Jurkat, Clone E6-1 (cell line): ENCODE measurements at regions not wholly inside any gene's neighbourhood (a gene's known extent, or its start where the extent isn't known, plus 50 kb on each side); places are given as distances from the start of the nearest gene placed in this dataset.
"Not testable (repeated sequence)": the region's sequence is repeated elsewhere in the genome, so short reads cannot be mapped to it uniquely, and the experiment has no call there.

Experiments used
- DNase-seq: peaks from one replicate; pipeline ENCODE4 v3.0.0-alpha.2; 2011; ENCODE audit warnings: low read depth, low spot score
- H3K4me3 ChIP-seq: 2 replicates; pipeline ENCODE4 v1.5.1; 2011; ENCODE audit warnings: mild to moderate bottlenecking, low read length, control low read depth, moderate library complexity

DNA sequence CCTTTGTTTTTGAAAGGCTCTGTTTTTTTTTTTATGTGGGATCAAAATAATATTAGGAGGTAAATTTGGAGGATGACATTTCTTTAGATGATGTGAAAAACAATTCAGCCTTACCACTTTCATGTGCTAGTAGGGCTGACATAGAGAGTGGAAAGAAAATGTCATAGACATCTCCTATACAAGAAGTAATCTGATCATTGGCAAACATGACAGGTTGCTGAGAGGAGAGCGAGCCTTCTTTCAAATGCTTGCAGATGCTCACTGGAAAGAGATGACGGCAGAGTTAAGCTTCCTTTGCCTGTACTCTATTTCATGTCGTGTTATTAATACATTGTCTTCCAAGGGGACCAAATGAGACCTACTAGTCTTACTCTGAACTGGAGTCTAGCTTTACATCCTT lies 160.1 kb upstream of the DAP start:
- DNase-seq: no peak

DNA sequence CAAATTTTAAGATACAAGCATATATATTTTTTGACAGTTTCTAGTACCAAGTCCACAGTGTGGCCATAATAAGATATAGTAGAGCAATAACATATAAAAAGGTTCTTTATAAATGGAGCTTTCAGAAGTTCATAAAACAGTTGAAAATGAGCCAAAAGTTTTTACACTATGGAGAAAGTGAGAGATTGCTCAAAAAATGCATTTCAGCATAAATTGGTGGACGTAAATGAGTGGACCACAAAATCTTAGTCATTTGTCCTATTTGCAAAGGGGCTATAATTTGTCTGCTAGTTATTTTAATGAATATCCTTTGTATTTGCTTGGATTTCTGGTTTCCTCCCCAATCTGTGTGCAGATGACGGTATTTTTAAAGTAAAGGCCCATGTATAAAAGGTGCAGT lies 159.4 kb upstream of the DAP start:
- DNase-seq: no peak
- no peak overlapping the region for H3K4me3 ChIP-seq

More for the DNA sequence above, 160.1 kb upstream of the DAP start:
- H3K4me3 ChIP-seq: no peak overlapping the region

DNA sequence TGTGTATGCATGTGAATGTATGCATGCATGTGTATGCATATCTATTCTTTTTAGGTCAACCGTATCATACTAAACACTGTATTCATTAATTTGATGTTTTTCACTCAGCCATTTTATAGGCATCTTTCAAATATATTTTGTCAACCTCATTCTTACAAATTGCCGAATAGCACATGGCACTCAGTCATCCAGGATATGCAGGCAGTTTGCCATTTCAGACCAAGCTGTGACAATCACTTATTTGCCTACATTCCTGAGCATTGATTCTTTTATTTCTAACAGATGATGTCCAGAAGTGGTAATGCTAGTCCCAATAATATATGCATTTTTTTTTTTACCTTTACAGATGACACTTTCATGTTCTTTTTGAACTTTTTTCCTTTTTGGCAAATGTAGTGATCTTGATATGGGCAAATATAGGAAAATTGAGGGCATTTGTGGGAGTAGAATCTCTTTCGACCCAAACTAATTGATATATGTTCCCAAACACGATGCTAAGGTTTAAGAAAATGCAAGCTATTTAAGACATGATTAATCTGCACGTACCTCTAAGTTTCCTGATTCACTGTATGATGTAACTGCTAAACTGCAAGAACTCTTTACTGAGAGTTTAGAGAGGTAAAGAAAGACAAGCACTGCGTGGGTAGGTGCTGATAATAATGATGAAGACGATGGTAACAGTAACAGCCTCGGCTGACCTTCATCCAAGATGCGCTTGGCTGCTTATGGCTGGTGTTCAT lies 153.9 kb upstream of the DAP start:
- no peak overlapping the region for H3K4me3 ChIP-seq
- DNase-seq: no peak

DNA sequence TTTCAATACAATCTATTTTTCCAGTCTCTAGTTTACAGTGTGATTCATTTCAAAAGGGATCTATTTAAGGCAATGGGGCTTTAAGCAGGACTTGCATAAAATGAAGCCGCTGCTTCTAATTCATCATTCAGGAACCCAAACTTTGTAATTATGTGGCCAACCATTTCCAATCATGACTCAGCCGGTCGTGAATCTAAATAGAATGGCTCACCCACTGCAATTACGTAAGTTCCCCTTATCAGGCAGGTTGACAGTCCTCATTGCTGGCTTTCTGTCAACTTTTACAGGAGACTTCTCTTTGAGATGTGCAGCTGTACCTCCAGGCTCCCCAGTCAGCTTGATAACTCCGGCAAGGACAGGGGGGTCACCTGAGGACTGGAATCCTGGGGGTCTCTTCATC lies 152.8 kb upstream of the DAP start:
- no peak for DNase-seq
- no peak overlapping the region for H3K4me3 ChIP-seq

DNA sequence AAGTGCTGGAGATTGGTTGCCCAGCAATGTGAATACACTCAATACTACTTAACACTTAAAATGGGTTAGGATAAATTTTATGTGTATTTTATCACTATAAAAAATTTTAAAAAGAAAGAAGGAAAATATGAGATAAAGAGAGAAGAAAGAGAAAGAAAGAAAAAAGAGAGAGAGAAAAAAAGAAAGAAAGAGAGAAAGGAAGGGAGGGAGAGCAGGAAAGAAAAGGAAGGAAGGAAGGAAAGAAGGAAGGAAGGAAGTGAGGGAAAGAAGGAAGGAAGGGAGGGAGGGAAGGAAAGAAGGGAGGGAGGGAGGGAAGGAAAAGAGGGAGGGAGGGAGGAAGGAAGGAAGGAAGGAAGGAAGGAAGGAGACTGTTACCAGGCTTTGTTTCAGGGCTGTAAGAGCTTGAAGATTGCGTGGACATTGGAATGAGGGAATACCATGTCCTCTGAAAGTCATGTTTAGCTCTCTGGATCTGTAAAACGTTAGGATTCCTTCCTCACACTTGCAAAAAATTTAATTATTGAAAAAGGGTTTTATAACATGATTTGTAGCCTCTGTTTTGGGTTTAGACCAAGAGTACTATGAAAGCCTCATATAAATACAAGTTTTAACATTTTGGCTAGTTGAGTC lies 152.3 kb upstream of the DAP start:
- H3K4me3 ChIP-seq: no peak overlapping the region
- DNase-seq: no peak

GRCh38 chr5:10912435-10912834 lies 151.4 kb upstream of the DAP start:
- DNase-seq: no peak
- H3K4me3 ChIP-seq: no peak overlapping the region

DNA sequence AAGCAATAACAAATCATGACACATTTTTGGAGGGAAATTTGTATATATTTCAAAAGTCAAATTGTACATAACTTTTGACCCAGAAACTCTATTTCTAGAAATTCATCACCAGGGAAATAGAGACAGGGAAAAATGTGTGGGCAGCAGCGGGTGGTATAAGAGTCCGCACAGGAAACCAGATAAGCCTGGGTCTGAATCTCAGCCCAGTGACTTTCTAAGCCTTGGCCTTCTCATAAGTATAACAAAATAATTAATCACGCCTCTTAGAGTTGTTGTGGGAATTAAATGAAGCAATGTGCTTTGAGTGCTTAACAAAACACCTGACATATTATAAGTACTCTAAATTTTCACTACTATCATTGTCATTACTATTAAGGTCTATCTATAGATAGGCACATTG lies 149.2 kb upstream of the DAP start:
- DNase-seq: no peak

DNA sequence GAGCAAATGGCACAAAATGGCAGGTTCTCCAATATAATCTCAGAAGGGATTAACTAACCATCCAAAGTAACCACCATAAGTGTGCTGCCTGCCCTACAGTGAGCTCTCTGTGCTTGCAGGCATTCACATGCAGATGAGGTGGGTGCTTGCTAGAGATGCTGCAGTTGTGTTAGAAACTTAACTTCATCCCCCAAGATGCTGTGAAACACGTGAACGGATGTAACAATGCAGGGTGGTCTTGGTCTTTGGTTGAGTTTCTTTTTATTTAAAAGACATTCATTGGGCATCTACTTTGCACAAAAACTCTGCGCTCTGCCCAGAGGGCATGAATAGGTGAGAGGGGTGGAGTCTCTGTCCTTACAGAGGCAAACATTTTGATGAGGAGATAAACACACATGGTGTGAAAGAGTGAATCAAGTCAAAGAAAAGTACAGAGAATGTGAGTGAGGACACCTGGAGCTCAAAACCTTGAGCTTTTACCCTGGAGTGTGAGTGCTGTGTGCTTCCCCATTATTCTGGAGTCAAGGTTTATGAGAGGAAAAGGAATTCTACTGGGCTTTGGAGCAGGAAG lies 143.9 kb upstream of the DAP start:
- no peak overlapping the region for H3K4me3 ChIP-seq
- DNase-seq: no peak

More for the DNA sequence above, 149.2 kb upstream of the DAP start:
- H3K4me3 ChIP-seq: no peak overlapping the region

GRCh38 chr5:10903786-10904560 lies 142.9 kb upstream of the DAP start:
- no peak for DNase-seq
- no peak overlapping the region for H3K4me3 ChIP-seq

DNA sequence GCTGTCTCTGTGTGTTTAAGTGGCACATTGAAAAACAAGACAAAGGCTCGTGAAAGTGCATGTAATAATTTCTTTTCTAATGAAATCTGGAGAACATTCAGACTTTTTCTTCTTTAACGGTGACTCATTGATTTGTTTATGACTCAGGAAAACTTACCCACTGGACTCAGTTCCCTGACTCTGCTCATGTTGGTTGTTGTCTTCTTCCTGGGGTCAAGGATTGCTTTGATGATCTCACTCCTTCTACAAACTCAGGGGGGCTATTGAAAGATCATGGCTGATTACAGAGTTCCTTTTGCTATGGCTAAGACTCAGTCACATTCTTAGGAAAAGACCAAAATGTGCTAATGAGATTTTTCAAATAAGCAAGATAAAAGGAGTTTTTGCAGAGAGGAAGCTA lies 141.1 kb upstream of the DAP start:
- H3K4me3 ChIP-seq: no peak overlapping the region
- DNase-seq: no peak

- no peak overlapping the region for H3K4me3 ChIP-seq
- DNase-seq: no peak
These were observed 137.5 kb upstream of the DAP start for GRCh38 chr5:10898514-10898913.

DNA sequence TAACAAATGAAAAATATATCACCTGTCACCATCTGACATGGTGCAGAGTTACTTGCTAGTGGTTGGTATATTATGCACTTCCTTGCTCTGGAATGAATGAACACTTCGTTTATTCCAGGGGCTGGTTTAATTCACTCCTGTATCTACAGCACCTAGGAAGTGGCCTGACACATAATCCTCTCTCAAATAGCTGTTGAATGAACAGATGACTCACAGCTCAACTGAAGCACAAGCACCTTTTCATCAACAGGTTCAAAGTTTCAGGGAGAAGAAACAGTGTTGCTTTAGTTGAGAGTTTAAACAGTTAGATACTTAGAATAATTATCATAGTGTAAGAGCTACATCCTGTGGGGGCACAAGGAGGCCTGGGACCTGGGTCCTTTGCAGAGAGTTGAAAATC lies 135.0 kb upstream of the DAP start:
- no peak overlapping the region for H3K4me3 ChIP-seq
- no peak for DNase-seq

DNA sequence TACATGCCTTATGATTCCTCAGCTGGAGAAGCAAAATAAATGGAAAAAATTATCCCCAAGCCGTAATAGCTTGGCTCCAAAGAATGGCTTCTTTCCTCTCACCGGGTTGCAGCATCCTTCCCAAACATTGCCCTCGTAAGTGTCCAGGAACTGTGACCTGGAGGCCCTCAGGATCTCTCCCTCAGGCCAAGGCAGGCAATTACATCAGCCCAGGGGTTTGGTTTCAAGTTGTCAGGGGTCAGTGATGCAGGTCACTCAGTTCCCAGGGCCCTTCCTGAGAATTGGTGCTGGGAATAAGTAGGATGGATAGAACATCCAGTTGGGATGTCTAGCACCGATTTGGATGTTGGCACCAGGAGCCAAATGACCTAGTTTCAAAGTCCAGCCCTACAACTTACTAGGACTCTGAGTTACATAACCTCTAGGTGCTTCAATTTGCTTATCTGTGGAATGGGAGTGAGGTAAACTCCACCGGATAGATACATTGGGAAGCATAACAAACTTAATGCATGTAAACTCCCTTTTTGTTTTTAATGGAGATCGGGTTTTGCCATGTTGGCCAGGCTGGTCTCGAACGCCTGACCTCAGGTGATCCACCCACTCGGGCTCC lies 133.5 kb upstream of the DAP start:
- DNase-seq: no peak

GRCh38 chr5:10892911-10893215 lies 131.8 kb upstream of the DAP start:
- H3K4me3 ChIP-seq: no peak overlapping the region
- no peak for DNase-seq

More for the DNA sequence above, 133.5 kb upstream of the DAP start:
- no peak overlapping the region for H3K4me3 ChIP-seq

DNA sequence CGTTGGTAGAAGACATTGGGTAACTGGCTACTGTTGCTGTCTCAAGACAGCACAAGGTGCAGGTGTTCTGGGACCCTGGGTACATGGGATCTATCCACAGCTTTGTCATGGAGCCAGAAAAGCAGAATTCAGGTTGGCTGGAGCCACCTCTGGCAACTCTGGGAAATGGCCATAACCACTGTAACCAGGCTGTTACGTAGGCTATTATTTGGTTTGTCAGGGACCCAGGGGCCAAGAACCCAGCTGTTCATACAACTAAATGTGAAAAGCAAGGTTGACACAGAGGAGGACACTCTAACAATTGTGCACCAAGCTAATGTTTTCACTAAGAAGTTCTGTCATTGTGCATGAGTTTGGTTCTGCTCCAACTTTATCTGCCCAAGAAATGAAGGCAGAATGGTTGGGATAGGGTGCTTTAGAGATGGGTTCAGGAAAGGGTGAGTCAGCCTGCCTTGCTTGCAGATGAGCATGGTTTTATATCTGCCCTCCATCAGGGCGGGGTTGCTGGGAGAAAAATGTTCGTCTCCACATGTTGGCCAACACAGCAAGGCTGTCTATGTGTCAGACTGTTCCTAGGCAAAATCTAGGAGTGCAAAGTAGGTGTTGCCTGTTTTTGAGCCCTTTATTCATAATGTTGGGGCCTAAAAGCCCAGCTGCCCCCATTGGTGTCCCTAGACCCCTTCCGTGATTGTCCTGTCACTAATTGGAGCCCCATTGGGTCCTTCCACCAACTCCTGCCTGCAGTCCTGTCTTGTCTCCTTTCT lies 131.3 kb upstream of the DAP start:
- H3K4me3 ChIP-seq: no peak overlapping the region
- DNase-seq: no peak

DNA sequence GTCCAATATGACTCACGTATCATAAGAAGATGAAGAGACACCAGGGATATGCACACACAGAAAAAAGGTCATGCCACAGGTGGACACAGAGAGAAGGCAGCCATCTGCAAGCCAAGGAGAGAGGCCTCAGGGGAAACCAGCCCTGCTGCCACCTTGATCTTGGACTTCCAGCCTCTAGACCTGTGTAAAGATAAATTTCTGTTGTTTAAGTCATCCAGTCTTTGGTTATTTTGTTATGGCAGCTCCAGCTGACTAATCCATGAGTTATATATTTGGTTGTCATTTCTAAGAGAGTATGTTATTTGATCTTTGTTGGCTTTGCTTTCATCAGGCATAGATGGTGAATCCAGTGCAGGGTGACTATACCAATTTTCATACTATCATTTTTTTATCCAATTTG lies 130.2 kb upstream of the DAP start:
- no peak for DNase-seq
- no peak overlapping the region for H3K4me3 ChIP-seq

GRCh38 chr5:10886497-10886896 lies 125.5 kb upstream of the DAP start:
- DNase-seq: no peak

GRCh38 chr5:10885026-10885425 lies 124.0 kb upstream of the DAP start:
- no peak overlapping the region for H3K4me3 ChIP-seq
- no peak for DNase-seq

More at GRCh38 chr5:10886497-10886896, 125.5 kb upstream of the DAP start:
- H3K4me3 ChIP-seq: no peak overlapping the region

- DNase-seq: not testable (repeated sequence)
These were observed 122.9 kb upstream of the DAP start for GRCh38 chr5:10883945-10884344.

More at GRCh38 chr5:10883945-10884344, 122.9 kb upstream of the DAP start:
- not testable (repeated sequence) for H3K4me3 ChIP-seq
